CD4-positive, alpha-beta T cell (primary cell): ENCODE measurements at regions not wholly inside any gene's neighbourhood (a gene's known extent, or its start where the extent isn't known, plus 50 kb on each side); places are given as distances from the start of the nearest gene placed in this dataset.

Experiments
- ATAC-seq: fragments of 200-7000 bp; cut with Tn5 transposase; one replicate; pipeline ENCODE4 v1.10.0; 2022; ENCODE audit warnings: mild to moderate bottlenecking; ENCODE audit not compliant: poor library complexity
- CTCF ChIA-PET: fragments of 350-600 bp; sonication (Branson Sonifier 250); formaldehyde crosslinking; loops from one replicate; lab custom pipeline; 2021; ENCODE audit warnings: antibody characterized with exemption, inconsistent platforms; lab: Charles Lee
- POLR2A ChIA-PET: fragments of 350-600 bp; sonication (Branson Sonifier 250); formaldehyde crosslinking; loops from one replicate; lab custom pipeline; 2021; ENCODE audit warnings: antibody characterized with exemption, inconsistent platforms; lab: Charles Lee
- DNase-seq, 14 experiments: peaks; one replicate each; pipeline ENCODE4 v3.0.0-alpha.2; 2013 to 2020; ENCODE audit warnings: mixed read lengths in 2 of 14
- H3K27ac ChIP-seq, 2 donors: one replicate each; pipeline versions ENCODE4 v1.5.1 to v1.7.0; 2013; ENCODE audit warnings: low read length in 2 of 2, low read depth in 1 of 2, mild to moderate bottlenecking in 1 of 2
- H3K27me3 ChIP-seq, 2 experiments: 1 replicate in 1 of 2; 2 replicates in 1 of 2; pipeline versions ENCODE4 v1.6.1 to v1.7.0; 2013; ENCODE audit warnings: low read length in 2 of 2, control low read depth in 1 of 2, mild to moderate bottlenecking in 1 of 2, moderate library complexity in 1 of 2; ENCODE audit not compliant: insufficient read depth in 2 of 2, control insufficient read depth in 1 of 2
- H3K36me3 ChIP-seq: one replicate; pipeline ENCODE4 v1.6.1; 2013; ENCODE audit warnings: low read length, control low read depth; ENCODE audit not compliant: insufficient read depth
- H3K4me1 ChIP-seq: one replicate; pipeline ENCODE4 v1.6.1; 2013; ENCODE audit warnings: low read length, control low read depth; ENCODE audit not compliant: insufficient read depth
- H3K4me3 ChIP-seq: one replicate; pipeline ENCODE4 v1.5.1; 2013; ENCODE audit warnings: mild to moderate bottlenecking, low read length, moderate library complexity
- H3K9me3 ChIP-seq, 2 experiments: 1 replicate in 1 of 2; 2 replicates in 1 of 2; pipeline versions ENCODE4 v1.6.1 to v1.7.0; 2013; ENCODE audit warnings: low read length in 2 of 2, mild to moderate bottlenecking in 2 of 2, control low read depth in 1 of 2, moderate library complexity in 1 of 2; ENCODE audit not compliant: control insufficient read depth in 1 of 2, insufficient read depth in 1 of 2
- H3K27ac Mint-ChIP-seq: one replicate; pipeline ENCODE4 v1.8.0; 2020; ENCODE audit warnings: mixed read lengths
- H3K27me3 Mint-ChIP-seq: one replicate; pipeline ENCODE4 v1.8.0; 2021; ENCODE audit warnings: mixed read lengths
- H3K36me3 Mint-ChIP-seq: one replicate; pipeline ENCODE4 v1.8.0; 2021; ENCODE audit warnings: low read depth, mixed read lengths
- H3K4me1 Mint-ChIP-seq: one replicate; pipeline ENCODE4 v1.8.0; 2021; ENCODE audit warnings: low read depth, mixed read lengths
- H3K4me3 Mint-ChIP-seq: one replicate; pipeline ENCODE4 v1.8.0; 2020; ENCODE audit warnings: mild to moderate bottlenecking, mixed read lengths
- H3K9me3 Mint-ChIP-seq: one replicate; pipeline ENCODE4 v1.8.0; 2020; ENCODE audit warnings: mixed read lengths
- intact Hi-C, 2 experiments: fragments of 100-400 bp; cut with DNase I in 1 of 2; cut with micrococcal nuclease in 1 of 2; formaldehyde crosslinking; loops; one replicate each; pipeline versions ENCODE4 v1.15.1 to v1.9.0; 2023 to 2025; cut with DNase I, micrococcal nuclease
- TF ChIP-seq, protein P1 (sequence below): fragments of 200-600 bp; IDR thresholded peaks from one replicate; pipeline ENCODE4 v1.8.0; 2022; ENCODE audit warnings: antibody characterized with exemption, mild to moderate bottlenecking

DNA sequence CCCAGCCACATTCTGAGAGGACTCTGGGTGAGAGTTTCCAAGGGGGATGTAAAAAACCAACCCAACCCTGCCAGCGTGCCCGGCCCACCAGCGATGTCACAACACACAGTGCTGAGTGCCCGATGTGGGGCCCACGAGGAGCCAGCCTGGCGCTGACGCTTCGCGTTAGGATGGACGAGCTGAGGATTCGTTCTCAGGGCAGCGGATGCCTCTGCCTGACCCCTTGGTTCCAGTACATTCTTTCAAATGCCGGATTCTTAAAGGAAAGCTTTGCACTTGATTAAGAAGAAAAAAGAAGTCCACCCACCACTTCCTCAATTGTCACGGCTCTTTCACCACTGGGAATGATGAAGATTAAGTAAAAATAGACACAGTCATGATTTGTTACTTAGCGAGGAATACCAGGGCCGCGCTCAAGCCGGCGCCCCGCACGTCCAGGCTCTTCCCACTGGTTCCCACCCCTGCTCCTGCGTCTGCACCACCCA lies 79.4 kb downstream of the IRF8 start:
- Histone ChIP-seq H3K27ac (no peak overlapping the region), H3K4me1 (no peaks in the 10 kb centered on the region), H3K36me3 (no peaks in the 10 kb centered on the region), H3K4me3 (no peak overlapping the region), H3K27me3 (no peaks in the 10 kb centered on the region), H3K9me3 (no peaks in the 10 kb centered on the region)
- ChIA-PET POLR2A (no interaction called here), CTCF (interaction anchor here (1.2 kb wide), 1 partner anchor 157 kb away, joined by 3 read pairs; no protein-coding TSS in a partner anchor)
- H3K36me3 Mint-ChIP-seq, result no peaks in the 10 kb centered on the region
- intact Hi-C loops, result no loop called here
- H3K4me3 Mint-ChIP-seq, result no peak overlapping the region
- peaks cover 8% of the 10 kb centered on the region for H3K27me3 Mint-ChIP-seq
- TF ChIP-seq, protein P1, sequence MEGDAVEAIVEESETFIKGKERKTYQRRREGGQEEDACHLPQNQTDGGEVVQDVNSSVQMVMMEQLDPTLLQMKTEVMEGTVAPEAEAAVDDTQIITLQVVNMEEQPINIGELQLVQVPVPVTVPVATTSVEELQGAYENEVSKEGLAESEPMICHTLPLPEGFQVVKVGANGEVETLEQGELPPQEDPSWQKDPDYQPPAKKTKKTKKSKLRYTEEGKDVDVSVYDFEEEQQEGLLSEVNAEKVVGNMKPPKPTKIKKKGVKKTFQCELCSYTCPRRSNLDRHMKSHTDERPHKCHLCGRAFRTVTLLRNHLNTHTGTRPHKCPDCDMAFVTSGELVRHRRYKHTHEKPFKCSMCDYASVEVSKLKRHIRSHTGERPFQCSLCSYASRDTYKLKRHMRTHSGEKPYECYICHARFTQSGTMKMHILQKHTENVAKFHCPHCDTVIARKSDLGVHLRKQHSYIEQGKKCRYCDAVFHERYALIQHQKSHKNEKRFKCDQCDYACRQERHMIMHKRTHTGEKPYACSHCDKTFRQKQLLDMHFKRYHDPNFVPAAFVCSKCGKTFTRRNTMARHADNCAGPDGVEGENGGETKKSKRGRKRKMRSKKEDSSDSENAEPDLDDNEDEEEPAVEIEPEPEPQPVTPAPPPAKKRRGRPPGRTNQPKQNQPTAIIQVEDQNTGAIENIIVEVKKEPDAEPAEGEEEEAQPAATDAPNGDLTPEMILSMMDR, result no peak
- no peaks in the 10 kb centered on the region for H3K4me1 Mint-ChIP-seq
- DNase-seq, result no peak
- no peaks in the 10 kb centered on the region for H3K9me3 Mint-ChIP-seq
- no peak overlapping the region for H3K27ac Mint-ChIP-seq
- no peak for ATAC-seq

DNA sequence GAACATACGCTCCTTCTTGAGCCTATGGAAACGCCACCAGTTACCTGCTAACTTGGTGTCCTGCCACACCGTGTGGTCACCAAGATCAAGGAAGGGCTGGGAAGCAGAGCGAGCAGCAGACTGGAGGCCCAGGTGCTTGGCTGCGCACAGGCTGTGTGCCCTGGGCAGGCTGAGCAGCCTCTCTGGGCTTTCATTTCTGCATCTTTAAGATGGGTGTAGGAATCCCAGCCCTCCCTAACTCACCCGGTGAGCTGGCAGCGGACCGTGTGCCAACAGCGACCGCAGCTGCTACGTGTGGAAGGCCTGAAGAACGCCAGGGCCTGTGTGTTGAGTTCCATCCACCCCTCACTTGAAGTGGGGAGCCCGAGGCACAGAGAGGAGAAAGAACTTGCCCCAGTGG lies 80.0 kb downstream of the IRF8 start:
- H3K4me3 Mint-ChIP-seq, result no peak overlapping the region
- intact Hi-C loops, result no loop called here
- peaks cover 8% of the 10 kb centered on the region for H3K27me3 Mint-ChIP-seq
- Histone ChIP-seq H3K4me3 (no peak overlapping the region), H3K36me3 (no peaks in the 10 kb centered on the region), H3K27ac (no peak overlapping the region), H3K9me3 (no peaks in the 10 kb centered on the region), H3K27me3 (no peaks in the 10 kb centered on the region), H3K4me1 (peaks cover 6% of the 10 kb centered on the region)
- H3K27ac Mint-ChIP-seq, result no peak overlapping the region
- DNase-seq (no peak), ATAC-seq (no peak)
- ChIA-PET CTCF (no interaction called here), POLR2A (no interaction called here)
- H3K4me1 Mint-ChIP-seq, result no peaks in the 10 kb centered on the region
- no peaks in the 10 kb centered on the region for H3K36me3 Mint-ChIP-seq
- H3K9me3 Mint-ChIP-seq, result no peaks in the 10 kb centered on the region
- TF ChIP-seq, protein P1, result no peak

DNA sequence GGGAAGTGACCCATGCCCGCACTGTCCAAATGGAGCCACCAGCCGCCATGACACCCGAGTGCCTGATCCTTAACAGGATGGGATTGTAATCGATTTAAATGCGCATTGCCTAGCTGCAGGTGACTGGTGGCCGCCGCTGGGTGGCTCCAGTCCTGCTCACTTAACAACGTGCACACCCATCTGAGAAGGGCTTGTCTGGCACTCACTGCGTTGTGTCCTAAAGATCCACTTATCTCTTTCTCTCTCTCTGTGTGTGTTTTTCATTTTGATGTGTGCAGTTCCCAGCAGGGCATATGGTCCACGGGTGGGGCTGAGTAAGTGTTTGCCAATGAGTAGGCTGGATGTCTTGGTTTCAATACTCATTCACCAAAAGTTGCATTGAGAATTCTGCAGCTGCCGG lies 80.6 kb downstream of the IRF8 start:
- H3K9me3 ChIP-seq, result no peaks in the 10 kb centered on the region

More for the DNA sequence above, 80.6 kb downstream of the IRF8 start:
- ATAC-seq (no peak), DNase-seq (no peak)
- H3K9me3 Mint-ChIP-seq, result no peaks in the 10 kb centered on the region
- Histone ChIP-seq H3K4me1 (peaks cover 6% of the 10 kb centered on the region), H3K4me3 (no peak overlapping the region), H3K27me3 (no peaks in the 10 kb centered on the region), H3K27ac (no peak overlapping the region), H3K36me3 (no peaks in the 10 kb centered on the region)
- H3K27me3 Mint-ChIP-seq, result peaks cover 8% of the 10 kb centered on the region
- intact Hi-C loops, result no loop called here
- H3K36me3 Mint-ChIP-seq, result no peaks in the 10 kb centered on the region
- no peak overlapping the region for H3K4me3 Mint-ChIP-seq
- ChIA-PET CTCF (no interaction called here), POLR2A (no interaction called here)
- TF ChIP-seq, protein P1, result no peak
- no peak overlapping the region for H3K27ac Mint-ChIP-seq
- H3K4me1 Mint-ChIP-seq, result no peaks in the 10 kb centered on the region
